CD14-positive monocyte (primary cell): ENCODE measurements at regions not wholly inside any gene's neighbourhood (a gene's known extent, or its start where the extent isn't known, plus 50 kb on each side); places are given as distances from the start of the nearest gene placed in this dataset.

Experiments
- DNase-seq, 3 donors: peaks; one replicate each; pipeline ENCODE4 v3.0.0-alpha.2; 2011 to 2022
- H2AFZ ChIP-seq: 2 replicates; pipeline ENCODE4 v1.6.0; 2012; ENCODE audit warnings: mild to moderate bottlenecking, low read depth, low read length, inconsistent platforms; ENCODE audit not compliant: insufficient read depth, poor library complexity, severe bottlenecking
- H3K27ac ChIP-seq, 2 donors: 1 replicate in 1 of 2; 2 replicates in 1 of 2; pipeline ENCODE4 v1.5.1; 2012 to 2013; ENCODE audit warnings: low read length in 2 of 2, control low read depth in 1 of 2, inconsistent platforms in 1 of 2, low read depth in 1 of 2, mild to moderate bottlenecking in 1 of 2
- H3K27me3 ChIP-seq, 2 donors: one replicate each; pipeline versions ENCODE4 v1.6.0 to v1.6.1; 2011 to 2013; ENCODE audit warnings: low read length in 2 of 2; ENCODE audit not compliant: control insufficient read depth in 2 of 2, insufficient read depth in 2 of 2
- H3K36me3 ChIP-seq, 2 donors: replicated peaks in 1 of 2; 1 replicate in 1 of 2; 2 replicates in 1 of 2; pipeline versions ENCODE4 v1.5.1 to v1.6.1; 2012 to 2013; ENCODE audit warnings: low read length in 2 of 2, control low read depth in 1 of 2, inconsistent platforms in 1 of 2, mild to moderate bottlenecking in 1 of 2; ENCODE audit not compliant: insufficient read depth in 2 of 2, control insufficient read depth in 1 of 2
- H3K4me1 ChIP-seq, 2 donors: 1 replicate in 1 of 2; 2 replicates in 1 of 2; pipeline versions ENCODE4 v1.5.1 to v1.6.1; 2012 to 2013; ENCODE audit warnings: low read length in 2 of 2, control low read depth in 1 of 2, inconsistent platforms in 1 of 2, mild to moderate bottlenecking in 1 of 2, moderate library complexity in 1 of 2; ENCODE audit not compliant: insufficient read depth in 2 of 2, control insufficient read depth in 1 of 2
- H3K4me2 ChIP-seq: replicated peaks from 2 replicates; pipeline ENCODE3; 2012; ENCODE audit warnings: low read length, moderate library complexity, mild to moderate bottlenecking; ENCODE audit not compliant: poor library complexity, severe bottlenecking; ENCODE audit errors: extremely low read depth
- H3K4me3 ChIP-seq, 3 experiments: fragments of 200-600 bp in 1 of 3; sonication (generic) in 1 of 3; replicated peaks in 1 of 3; 1 replicate in 2 of 3; 2 replicates in 1 of 3; pipeline ENCODE4 v1.5.1; 2011 to 2013; ENCODE audit warnings: low read length in 3 of 3, mild to moderate bottlenecking in 3 of 3, control low read depth in 2 of 3, low read depth in 2 of 3, inconsistent platforms in 1 of 3, moderate library complexity in 1 of 3
- H3K79me2 ChIP-seq: 2 replicates; pipeline ENCODE4 v1.6.0; 2012; ENCODE audit warnings: mild to moderate bottlenecking, control low read depth, inconsistent platforms, low read length, moderate library complexity; ENCODE audit not compliant: insufficient read depth
- H3K9ac ChIP-seq: 2 replicates; pipeline ENCODE4 v1.6.0; 2017; ENCODE audit warnings: low read length, mild to moderate bottlenecking; ENCODE audit not compliant: insufficient read depth, poor library complexity, severe bottlenecking
- H3K9me3 ChIP-seq, 2 donors: replicated peaks in 1 of 2; 1 replicate in 1 of 2; 2 replicates in 1 of 2; pipeline versions ENCODE4 v1.5.1 to v1.6.1; 2012 to 2013; ENCODE audit warnings: low read length in 2 of 2, control low read depth in 1 of 2; ENCODE audit not compliant: control insufficient read depth in 1 of 2, insufficient read depth in 1 of 2
- H4K20me1 ChIP-seq: 2 replicates; pipeline ENCODE4 v1.6.0; 2012; ENCODE audit warnings: mild to moderate bottlenecking, low read length, control low read depth, moderate library complexity; ENCODE audit not compliant: insufficient read depth
- H3K27ac Mint-ChIP-seq, 7 donors: one replicate each; pipeline ENCODE4 v1.8.0; 2020; ENCODE audit warnings: mild to moderate bottlenecking in 7 of 7, mixed read lengths in 7 of 7, moderate library complexity in 6 of 7, inconsistent platforms in 2 of 7
- H3K27me3 Mint-ChIP-seq, 3 donors: one replicate each; pipeline ENCODE4 v1.8.0; 2021 to 2022; ENCODE audit warnings: low read depth in 3 of 3, mild to moderate bottlenecking in 3 of 3, mixed read lengths in 3 of 3, moderate library complexity in 3 of 3, inconsistent platforms in 1 of 3
- H3K36me3 Mint-ChIP-seq, 2 donors: one replicate each; pipeline ENCODE4 v1.8.0; 2020; ENCODE audit warnings: mixed read lengths in 2 of 2, inconsistent platforms in 1 of 2, mild to moderate bottlenecking in 1 of 2
- H3K4me1 Mint-ChIP-seq: one replicate; pipeline ENCODE4 v1.8.0; 2020; ENCODE audit warnings: mild to moderate bottlenecking, mixed read lengths
- H3K4me3 Mint-ChIP-seq, 2 donors: one replicate each; pipeline ENCODE4 v1.8.0; 2020; ENCODE audit warnings: mild to moderate bottlenecking in 2 of 2, mixed read lengths in 2 of 2, moderate library complexity in 1 of 2
- H3K9me3 Mint-ChIP-seq, 7 donors: one replicate each; pipeline ENCODE4 v1.8.0; 2020 to 2022; ENCODE audit warnings: mixed read lengths in 7 of 7, mild to moderate bottlenecking in 6 of 7, moderate library complexity in 6 of 7, inconsistent platforms in 2 of 7
- WGBS: methylation state at CpG from one replicate; pipeline ENCODE4 v1.1.5; 2013; ENCODE audit warnings: missing lambda C conversion rate; ENCODE audit not compliant: insufficient coverage; 5-methylcytosine and 5-hydroxymethylcytosine counted together
- intact Hi-C, 2 donors: fragments of 100-400 bp; cut with micrococcal nuclease; formaldehyde crosslinking; loops; one replicate each; pipeline versions ENCODE4 v1.15.0 to v1.15.1; 2023
- TF ChIP-seq, protein P1 (sequence below): fragments of 200-600 bp; IDR thresholded peaks from one replicate; pipeline ENCODE4 v1.8.0; 2022; ENCODE audit warnings: antibody characterized with exemption, mild to moderate bottlenecking

DNA sequence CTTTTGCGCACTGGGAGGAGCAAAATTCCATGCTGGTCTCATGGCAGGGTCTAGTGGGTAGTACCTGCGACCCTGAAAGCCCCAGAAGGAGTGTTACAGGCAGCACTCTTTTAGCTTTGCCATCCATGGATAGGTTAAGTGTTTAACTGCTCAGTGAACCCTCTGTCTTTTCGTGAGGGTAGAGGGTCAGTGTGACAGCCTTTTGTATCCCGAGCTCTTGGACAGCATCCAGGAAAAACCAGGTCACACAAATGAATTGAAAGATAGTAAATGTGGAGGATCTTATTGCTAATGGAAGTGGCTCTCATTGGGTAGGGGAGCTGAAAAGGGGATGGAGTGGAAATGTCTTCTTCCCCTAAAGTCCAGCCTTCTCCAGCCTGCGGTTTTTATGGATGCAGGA, 57.8 kb upstream of the CCDC112 start:
- no peaks in the 10 kb centered on the region for H3K4me1 Mint-ChIP-seq
- Histone ChIP-seq H3K4me1 (no peaks in the 10 kb centered on the region), H3K4me3 (no peak overlapping the region), H3K27ac (no peak overlapping the region), H3K79me2 (no peaks in the 10 kb centered on the region), H3K36me3 (no peaks in the 10 kb centered on the region), H3K27me3 (no peaks in the 10 kb centered on the region), H2AFZ (no peak overlapping the region), H3K9ac (no peak overlapping the region), H3K9me3 (peaks cover 0 to 7% of the 10 kb centered on the region in 2 donors), H4K20me1 (no peaks in the 10 kb centered on the region), H3K4me2 (no peak overlapping the region)
- H3K27ac Mint-ChIP-seq, result no peak overlapping the region
- intact Hi-C loops, result no loop called here
- 95% methylated on average over 2 of the region's 5 CpGs for WGBS
- TF ChIP-seq, protein P1, sequence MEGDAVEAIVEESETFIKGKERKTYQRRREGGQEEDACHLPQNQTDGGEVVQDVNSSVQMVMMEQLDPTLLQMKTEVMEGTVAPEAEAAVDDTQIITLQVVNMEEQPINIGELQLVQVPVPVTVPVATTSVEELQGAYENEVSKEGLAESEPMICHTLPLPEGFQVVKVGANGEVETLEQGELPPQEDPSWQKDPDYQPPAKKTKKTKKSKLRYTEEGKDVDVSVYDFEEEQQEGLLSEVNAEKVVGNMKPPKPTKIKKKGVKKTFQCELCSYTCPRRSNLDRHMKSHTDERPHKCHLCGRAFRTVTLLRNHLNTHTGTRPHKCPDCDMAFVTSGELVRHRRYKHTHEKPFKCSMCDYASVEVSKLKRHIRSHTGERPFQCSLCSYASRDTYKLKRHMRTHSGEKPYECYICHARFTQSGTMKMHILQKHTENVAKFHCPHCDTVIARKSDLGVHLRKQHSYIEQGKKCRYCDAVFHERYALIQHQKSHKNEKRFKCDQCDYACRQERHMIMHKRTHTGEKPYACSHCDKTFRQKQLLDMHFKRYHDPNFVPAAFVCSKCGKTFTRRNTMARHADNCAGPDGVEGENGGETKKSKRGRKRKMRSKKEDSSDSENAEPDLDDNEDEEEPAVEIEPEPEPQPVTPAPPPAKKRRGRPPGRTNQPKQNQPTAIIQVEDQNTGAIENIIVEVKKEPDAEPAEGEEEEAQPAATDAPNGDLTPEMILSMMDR, result no peak
- peaks cover 4 to 6% (median 4%) of the 10 kb centered on the region in 3 donors for H3K27me3 Mint-ChIP-seq
- no peaks in the 10 kb centered on the region for H3K36me3 Mint-ChIP-seq
- no peak overlapping the region for H3K4me3 Mint-ChIP-seq
- DNase-seq, result no peak
- peaks cover 0 to 21% (median 4%) of the 10 kb centered on the region in 7 donors for H3K9me3 Mint-ChIP-seq

DNA sequence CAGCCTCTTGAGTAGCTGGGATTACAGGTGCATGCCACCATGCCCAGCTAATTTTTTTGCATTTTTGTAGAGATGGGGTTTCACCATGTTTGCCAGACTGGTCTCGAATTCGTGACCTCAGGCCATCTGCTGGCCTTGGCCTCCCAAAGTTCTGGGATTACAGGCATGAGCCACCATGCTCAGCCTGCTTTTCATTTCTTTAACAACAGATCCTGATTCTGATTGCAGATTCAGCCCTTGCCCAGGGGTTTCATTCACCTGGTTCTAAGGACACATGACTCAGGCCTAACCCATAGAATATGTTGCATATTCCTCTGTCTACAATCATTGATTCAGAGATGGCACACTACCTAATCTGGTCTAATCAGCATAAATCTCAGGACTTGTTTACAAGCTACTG, 56.1 kb upstream of the CCDC112 start:
- H3K4me2 ChIP-seq, result no peak overlapping the region
- H3K4me3 ChIP-seq, result no peak overlapping the region
- no CpG with 5 or more reads among the region's 2 CpGs for WGBS
- H2AFZ ChIP-seq, result no peak overlapping the region
- Mint-ChIP-seq H3K27me3 (peaks cover 0 to 3% (median 2%) of the 10 kb centered on the region in 3 donors), H3K27ac (no peak overlapping the region), H3K36me3 (no peaks in the 10 kb centered on the region), H3K9me3 (peaks cover 0 to 23% (median 3%) of the 10 kb centered on the region in 7 donors), H3K4me3 (no peak overlapping the region), H3K4me1 (no peaks in the 10 kb centered on the region)
- H3K27me3 ChIP-seq, result no peaks in the 10 kb centered on the region
- DNase-seq, result no peak
- H3K9ac ChIP-seq, result no peak overlapping the region
- H3K4me1 ChIP-seq, result no peaks in the 10 kb centered on the region
- intact Hi-C loops, result no loop called here
- TF ChIP-seq, protein P1, result no peak
- H3K79me2 ChIP-seq, result no peaks in the 10 kb centered on the region
- H3K27ac ChIP-seq, result no peak overlapping the region
- peaks cover 0 to 7% of the 10 kb centered on the region in 2 donors for H3K9me3 ChIP-seq
- H3K36me3 ChIP-seq, result no peaks in the 10 kb centered on the region
- H4K20me1 ChIP-seq, result no peaks in the 10 kb centered on the region
